Frontal cortex (tissue), 3 donors: ENCODE measurements at regions not wholly inside any gene's neighbourhood (a gene's known extent, or its start where the extent isn't known, plus 50 kb on each side); places are given as distances from the start of the nearest gene placed in this dataset.
"Not testable (repeated sequence)": the region's sequence is repeated elsewhere in the genome, so short reads cannot be mapped to it uniquely, and the experiment has no call there.

Experiments used
- DNase-seq, 2 donors: peaks; one replicate each; pipeline ENCODE4 v3.0.0; 2012; ENCODE audit warnings: low spot score in 2 of 2
- FAIRE-seq: peaks from 2 replicates; lab custom pipeline; 2012; peaks lifted over from hg19 to GRCh38; lab: Jason Lieb, UNC
- donor health status: control.
- donor health status: control.
- donor health status: control.

DNA sequence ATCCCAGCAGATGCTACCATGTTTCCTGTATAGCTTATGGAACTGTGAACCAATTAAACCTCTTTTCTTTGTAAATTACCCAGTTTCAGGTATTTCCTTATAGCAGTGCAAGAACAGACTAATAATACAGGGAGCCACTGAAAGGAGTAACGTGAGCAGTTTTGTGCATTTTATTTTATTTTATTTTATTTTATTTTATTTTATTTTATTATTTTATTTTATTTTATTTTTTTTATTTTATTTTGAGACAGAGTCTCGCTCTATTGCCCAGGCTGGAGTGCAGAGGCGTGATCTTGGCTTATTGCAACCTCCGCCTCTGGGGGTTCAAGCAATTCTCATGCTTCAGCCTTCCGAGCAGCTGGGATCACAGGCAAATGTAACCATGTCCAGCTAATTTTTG is 55.9 kb upstream of the KCNK12 start:
- no peak for FAIRE-seq
- no peak for DNase-seq

DNA sequence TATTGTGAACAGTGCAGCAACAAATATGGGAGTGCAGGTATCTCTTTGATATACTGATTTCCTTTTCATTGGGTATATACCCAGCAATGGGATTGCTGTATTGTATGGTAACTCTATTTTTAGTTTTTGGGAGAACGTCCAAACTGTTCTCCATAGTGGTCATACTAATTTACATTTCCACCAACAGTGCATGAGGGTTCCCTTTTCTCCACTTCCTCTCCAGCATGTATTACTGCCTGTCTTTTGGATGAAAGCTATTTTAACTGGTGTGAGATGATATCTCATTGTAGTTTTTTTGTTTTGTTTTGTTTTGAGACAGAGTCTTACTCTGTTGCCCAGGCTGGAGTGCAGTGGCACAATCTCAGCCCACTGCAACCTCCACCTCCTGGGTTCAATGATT is 52.4 kb upstream of the KCNK12 start:
- FAIRE-seq, DNase-seq: not testable (repeated sequence)

DNA sequence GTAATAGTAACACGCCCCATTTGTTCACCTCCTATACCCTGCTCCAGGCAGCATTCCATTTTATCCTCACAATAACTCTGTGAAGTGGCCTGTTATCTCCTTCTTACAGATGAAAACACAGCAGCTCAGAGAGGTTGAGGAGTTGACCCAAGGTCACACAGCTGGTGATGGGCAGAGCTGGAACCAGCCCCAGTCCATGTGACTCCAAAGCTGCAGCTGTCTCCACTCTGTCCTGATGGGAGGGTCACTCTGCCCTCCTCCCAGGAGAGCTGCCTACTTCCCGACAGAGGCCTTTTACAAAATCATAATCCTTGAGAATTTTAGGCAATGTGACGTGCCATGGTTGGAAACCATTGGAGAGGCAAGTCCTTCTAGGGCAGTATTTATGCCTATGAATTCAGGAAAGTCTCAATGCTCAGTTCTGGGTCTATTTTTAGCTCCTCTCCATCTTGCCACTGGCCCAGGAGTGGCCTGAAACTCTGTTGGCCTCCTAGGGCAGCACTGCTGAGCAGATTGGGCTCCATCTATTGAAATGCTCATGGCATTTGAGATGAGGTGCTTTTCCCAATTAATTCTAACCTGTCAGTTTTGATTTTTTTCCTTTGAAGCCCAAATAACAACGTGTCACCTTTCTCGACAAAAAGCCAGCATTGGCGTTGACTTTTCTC is 50.1 kb upstream of the KCNK12 start:
- FAIRE-seq, result no peak
- DNase-seq, result no peak
